SU-DHL-6 (cell line): ENCODE measurements at regions not wholly inside any gene's neighbourhood (a gene's known extent, or its start where the extent isn't known, plus 50 kb on each side); places are given as distances from the start of the nearest gene placed in this dataset.

Experiments
- CTCF ChIP-seq: fragments of 200-600 bp; sonication (generic); IDR thresholded peaks from one replicate; pipeline ENCODE4 v1.5.1; 2017; ENCODE audit warnings: antibody characterized with exemption, mild to moderate bottlenecking, low read length, moderate library complexity; ENCODE audit not compliant: insufficient read depth, poor library complexity, severe bottlenecking
- EZH2phosphoT487 ChIP-seq: fragments of 200-600 bp; sonication (generic), shearing (Covaris generic); conservative IDR thresholded peaks from 2 replicates; pipeline ENCODE4 v1.6.1; 2018; ENCODE audit warnings: mild to moderate bottlenecking, antibody characterized with exemption, low read length, moderate library complexity, mixed read lengths

- no peak for TF ChIP-seq CTCF
- TF ChIP-seq EZH2phosphoT487: no peak
Measured at GRCh38 chr6:16818992-16819626, 57.8 kb upstream of the ATXN1 start.
